Neural cell (in vitro differentiated cells): ENCODE measurements at regions not wholly inside any gene's neighbourhood (a gene's known extent, or its start where the extent isn't known, plus 50 kb on each side); places are given as distances from the start of the nearest gene placed in this dataset.

Experiments used
- CTCF ChIP-seq: fragments of 450-650 bp; IDR thresholded peaks from 2 replicates; pipeline ENCODE4 v1.5.1; 2014; ENCODE audit warnings: antibody characterized with exemption, mild to moderate bottlenecking, moderate library complexity; ENCODE audit not compliant: poor library complexity, severe bottlenecking
- EP300 ChIP-seq: fragments of 450-650 bp; conservative IDR thresholded peaks from 2 replicates; pipeline ENCODE4 v1.6.1; 2014; ENCODE audit warnings: antibody characterized with exemption, mild to moderate bottlenecking, moderate library complexity; ENCODE audit not compliant: poor library complexity, severe bottlenecking
- EZH2 ChIP-seq: fragments of 200-600, 300-800 bp; shearing (Covaris generic), sonication (generic); IDR thresholded peaks from 2 replicates; pipeline ENCODE4 v1.6.1; 2014; ENCODE audit warnings: antibody characterized with exemption, low read length, borderline replicate concordance, mild to moderate bottlenecking; ENCODE audit not compliant: insufficient read depth, poor library complexity, severe bottlenecking
- MXI1 ChIP-seq: fragments of 450-650 bp; conservative IDR thresholded peaks from 2 replicates; pipeline ENCODE4 v1.6.1; 2014; ENCODE audit warnings: antibody characterized with exemption, mild to moderate bottlenecking; ENCODE audit not compliant: poor library complexity, severe bottlenecking
- POLR2AphosphoS5 ChIP-seq: IDR thresholded peaks from 2 replicates; pipeline ENCODE4 v1.6.1; 2012
- RAD21 ChIP-seq: fragments of 450-650 bp; conservative IDR thresholded peaks from 2 replicates; pipeline ENCODE4 v1.6.1; 2014; ENCODE audit warnings: antibody characterized with exemption, mild to moderate bottlenecking, moderate library complexity
- REST ChIP-seq: IDR thresholded peaks from 2 replicates; pipeline ENCODE4 v1.6.1; 2012; ENCODE audit warnings: borderline replicate concordance
- SMC3 ChIP-seq: fragments of 450-650 bp; conservative IDR thresholded peaks from 2 replicates; pipeline ENCODE4 v1.6.1; 2014; ENCODE audit warnings: antibody characterized with exemption, mild to moderate bottlenecking, moderate library complexity; ENCODE audit not compliant: poor library complexity
- TAF1 ChIP-seq: IDR thresholded peaks from 2 replicates; pipeline ENCODE4 v1.6.1; 2012; ENCODE audit warnings: low read depth

GRCh38 chr5:19104948-19105347, 883.1 kb downstream of the CDH18 start:
- TF ChIP-seq CTCF (no peak), POLR2AphosphoS5 (no peak), TAF1 (no peak), EP300 (no peak), REST (no peak), RAD21 (no peak), EZH2 (no peak), SMC3 (no peak), MXI1 (no peak)
